Stromal cell of bone marrow (primary cell): ENCODE measurements at regions not wholly inside any gene's neighbourhood (a gene's known extent, or its start where the extent isn't known, plus 50 kb on each side); places are given as distances from the start of the nearest gene placed in this dataset.
A peak's percentile ranks its signal among the peaks of the same experiment; 100 is the strongest.
"Not testable (repeated sequence)": the region's sequence is repeated elsewhere in the genome, so short reads cannot be mapped to it uniquely, and the experiment has no call there.

Experiments
- DNase-seq: peaks from one replicate; pipeline ENCODE4 v3.0.0-alpha.2; 2012; ENCODE audit warnings: low read depth

- no peak for DNase-seq
These were observed 156.4 kb upstream of the RAB6C start for GRCh38 chr2:129823044-129823443.

DNA sequence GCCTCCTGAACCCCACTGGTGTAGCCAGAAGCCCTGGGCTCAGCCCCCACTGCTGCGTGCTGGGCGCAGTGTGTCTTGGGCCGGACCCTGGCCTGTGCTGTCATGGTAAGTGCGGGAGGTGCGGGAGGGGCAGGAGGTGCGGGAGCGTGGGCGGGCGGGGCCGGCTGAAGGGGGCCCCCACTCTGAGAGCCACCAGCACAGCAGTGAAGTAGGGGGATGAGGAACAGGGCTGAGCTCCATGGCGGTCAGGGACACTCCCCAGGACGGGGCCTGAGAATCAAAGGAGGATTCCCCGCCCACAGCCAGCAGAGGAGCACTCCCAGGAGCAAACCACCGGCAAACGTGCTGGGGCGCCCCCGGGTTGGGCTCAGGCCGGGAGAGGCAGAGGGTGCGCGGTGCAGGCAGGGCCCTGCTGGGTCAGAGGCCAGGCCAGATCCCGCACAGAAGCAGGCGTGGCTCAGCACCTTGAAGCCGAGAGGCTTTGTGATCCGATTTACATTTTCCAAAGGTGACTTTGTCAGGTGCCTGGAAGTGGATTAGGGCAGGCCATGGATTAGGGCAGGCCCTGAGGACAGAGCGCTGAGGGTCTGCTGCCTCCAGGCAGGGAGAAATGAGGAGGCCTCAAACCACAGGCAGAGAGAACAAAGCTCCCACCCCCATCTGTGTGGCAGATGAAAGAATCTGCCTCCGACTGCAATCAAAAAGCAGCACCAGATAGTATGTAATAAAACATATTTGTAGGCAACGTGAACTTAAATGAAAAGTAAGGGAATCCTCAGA, 152.0 kb upstream of the RAB6C start:
- DNase-seq, result no peak

DNA sequence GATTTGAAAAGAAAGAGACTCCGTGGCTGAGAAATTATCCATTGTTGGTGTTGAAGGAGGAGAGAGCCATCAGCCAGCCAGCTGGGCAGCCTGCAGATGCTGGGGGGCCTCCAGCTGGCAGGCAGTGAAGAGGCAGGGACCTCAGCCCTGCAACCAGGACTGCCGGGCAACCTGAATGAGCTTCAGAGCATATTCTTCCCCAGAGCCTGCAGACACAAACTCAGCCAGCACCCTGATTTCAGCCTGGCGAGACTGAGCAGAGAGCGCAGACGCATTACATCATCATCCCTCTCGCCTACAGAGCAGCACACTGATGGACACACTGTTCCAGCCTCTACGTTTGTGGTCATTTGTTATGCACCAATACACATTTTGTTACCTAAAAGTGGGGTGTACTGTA, 150.7 kb upstream of the RAB6C start:
- DNase-seq, result no peak

DNA sequence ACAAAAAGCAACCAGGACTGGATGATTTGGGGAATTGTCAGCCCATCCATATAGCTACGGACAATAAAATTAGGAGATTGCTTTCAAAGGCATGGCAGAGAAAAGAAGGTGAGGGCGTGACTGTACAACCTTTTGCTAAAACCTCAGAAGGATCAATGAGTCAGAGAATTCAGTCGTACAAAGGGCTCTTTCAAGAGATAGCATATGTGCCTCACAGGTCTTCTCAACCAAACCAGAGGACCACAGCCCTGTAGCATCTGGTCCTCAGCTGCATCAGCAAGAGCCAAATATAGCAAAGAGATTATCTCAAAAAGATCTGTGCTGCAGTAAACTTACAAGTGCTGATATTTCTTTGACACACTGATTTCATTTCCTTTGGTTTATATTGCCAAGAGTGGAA, 149.9 kb upstream of the RAB6C start:
- DNase-seq, result no peak

- DNase-seq, result no peak
These were observed 148.4 kb upstream of the RAB6C start for GRCh38 chr2:129831018-129831417.

DNA sequence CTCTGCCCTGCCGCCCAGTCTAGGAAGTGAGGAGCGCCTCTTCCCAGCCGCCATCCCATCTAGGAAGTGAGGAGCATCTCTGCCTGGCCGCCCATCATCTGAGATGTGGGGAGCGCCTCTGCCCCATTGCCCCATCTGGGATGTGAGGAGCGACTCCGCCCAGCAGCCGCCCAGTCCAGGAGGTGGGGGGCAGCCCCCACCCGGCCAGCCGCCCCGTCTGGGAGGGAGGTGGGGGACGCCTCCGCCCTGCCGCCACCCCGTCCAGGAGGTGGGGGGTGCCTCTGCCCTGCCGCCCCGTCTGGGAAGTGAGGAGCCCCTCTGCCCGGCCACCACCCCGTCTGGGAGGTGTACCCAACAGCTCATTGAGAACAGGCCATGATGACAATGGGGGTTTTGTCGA, 146.0 kb upstream of the RAB6C start:
- DNase-seq, result not testable (repeated sequence)

- DNase-seq, result peak; percentile 9
These were observed 132.4 kb upstream of the RAB6C start for GRCh38 chr2:129847043-129847442.

DNA sequence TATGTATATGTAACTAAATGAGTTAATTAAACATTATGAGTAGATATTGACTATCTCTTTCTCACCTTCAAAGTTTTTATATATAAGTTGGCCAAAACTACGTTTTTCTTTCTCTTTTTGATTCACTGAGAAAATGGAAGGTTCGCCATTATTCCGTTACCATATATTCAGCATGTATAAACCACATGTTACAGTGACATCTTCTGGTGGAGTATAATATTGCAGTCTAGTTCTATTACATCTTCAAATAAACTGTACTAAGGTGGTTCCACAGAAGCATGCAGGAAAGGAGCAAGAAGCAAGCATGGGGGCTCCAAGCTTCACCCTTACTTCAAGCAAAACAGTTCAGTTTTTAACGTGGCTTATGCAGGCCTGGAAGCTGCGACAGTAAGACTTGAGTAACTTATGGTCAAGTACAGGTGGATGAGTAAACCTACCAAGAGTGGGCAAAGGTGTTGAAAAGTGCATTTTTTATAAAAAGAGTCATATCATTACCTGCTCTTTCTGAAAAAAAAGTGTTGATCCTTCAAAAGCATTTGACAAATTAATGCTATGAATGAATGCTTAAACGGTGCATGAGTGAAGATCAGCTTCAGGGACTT, 129.8 kb upstream of the RAB6C start:
- DNase-seq, result peak; percentile 54

DNA sequence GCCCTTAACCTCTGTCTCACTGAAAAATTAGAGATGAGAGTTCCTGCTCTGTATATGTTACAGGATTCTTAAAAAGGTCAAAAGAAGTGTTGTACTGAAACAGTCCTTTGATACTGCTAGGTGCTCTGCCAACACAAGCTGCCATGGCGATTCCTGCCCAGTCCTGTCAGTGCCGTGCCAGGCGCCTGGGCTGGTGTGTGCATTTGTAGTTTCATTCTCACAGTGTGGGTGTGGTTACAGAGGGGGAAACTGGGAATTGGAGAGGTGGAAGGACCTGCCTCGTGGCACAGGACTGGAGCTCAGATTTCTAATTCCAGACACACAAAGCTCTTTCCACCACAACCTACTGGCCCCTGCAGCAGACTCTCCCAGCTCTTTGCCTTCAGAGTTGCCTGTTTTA, 122.3 kb upstream of the RAB6C start:
- DNase-seq, result no peak

DNA sequence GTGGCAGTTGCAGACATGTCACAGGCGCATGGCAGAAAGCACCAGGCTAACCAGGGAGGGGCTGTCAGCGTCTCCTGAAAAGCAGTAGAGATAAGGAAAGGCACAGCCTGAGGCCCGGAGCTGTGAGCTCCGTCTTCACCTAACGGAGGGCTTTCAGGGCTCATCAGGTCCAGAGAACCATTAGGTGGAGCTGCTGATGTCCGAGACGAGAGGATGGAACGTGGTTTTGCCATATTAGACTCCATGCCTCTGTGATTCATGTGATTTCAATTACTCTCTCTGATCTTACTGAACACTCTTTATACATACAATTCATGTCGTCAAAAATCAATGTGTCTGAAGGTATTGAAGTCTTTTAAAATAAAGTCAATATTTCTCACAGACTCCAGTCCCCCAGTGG, 120.3 kb upstream of the RAB6C start:
- DNase-seq, result no peak

- no peak for DNase-seq
These were observed 119.4 kb upstream of the RAB6C start for GRCh38 chr2:129860088-129860487.

GRCh38 chr2:129861666-129862288, 117.7 kb upstream of the RAB6C start:
- no peak for DNase-seq

- DNase-seq, result no peak
These were observed 116.8 kb upstream of the RAB6C start for GRCh38 chr2:129862668-129863067.

DNA sequence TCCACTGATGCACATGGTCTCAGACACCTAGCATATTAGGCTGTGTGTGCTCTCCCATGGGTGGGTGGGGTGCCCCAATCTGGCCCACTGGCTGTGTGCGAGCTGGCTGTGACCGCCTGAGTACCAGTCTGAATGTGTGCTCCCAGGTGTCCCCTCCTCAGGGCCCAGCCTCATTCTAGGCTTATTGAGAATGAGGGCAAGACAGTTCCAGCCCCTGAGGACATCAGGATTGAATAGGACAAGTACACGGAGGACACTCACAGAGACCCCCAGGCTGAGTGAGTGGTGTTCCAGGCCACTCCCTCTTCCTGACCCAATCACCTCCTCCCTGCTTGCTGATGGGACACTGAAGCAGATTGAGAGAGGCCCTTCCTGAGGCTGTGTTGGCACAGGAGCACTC, 116.1 kb upstream of the RAB6C start:
- no peak for DNase-seq

- no peak for DNase-seq
These were observed 114.7 kb upstream of the RAB6C start for GRCh38 chr2:129864719-129865118.

- DNase-seq, result no peak
These were observed 113.5 kb upstream of the RAB6C start for GRCh38 chr2:129865976-129866375.

DNA sequence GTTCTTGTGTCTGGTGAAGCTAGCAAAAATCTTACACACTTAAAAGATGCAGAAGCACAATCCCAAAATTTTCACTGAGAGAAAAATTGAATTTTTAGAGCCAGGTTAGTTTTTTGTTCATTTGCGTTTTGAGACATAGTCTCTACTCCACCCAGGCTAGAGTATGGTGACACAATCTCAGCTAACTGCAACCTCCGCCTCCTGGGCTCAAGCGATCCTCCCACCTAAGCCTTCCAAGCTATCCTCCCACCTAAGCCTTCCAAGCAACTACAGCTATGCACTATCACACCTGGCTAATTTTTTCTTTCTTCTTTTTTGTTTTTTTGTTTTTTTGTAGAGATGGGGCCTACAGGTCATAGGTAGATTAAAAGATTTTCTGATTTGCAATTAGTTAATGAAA, 113.1 kb upstream of the RAB6C start:
- DNase-seq, result no peak

DNA sequence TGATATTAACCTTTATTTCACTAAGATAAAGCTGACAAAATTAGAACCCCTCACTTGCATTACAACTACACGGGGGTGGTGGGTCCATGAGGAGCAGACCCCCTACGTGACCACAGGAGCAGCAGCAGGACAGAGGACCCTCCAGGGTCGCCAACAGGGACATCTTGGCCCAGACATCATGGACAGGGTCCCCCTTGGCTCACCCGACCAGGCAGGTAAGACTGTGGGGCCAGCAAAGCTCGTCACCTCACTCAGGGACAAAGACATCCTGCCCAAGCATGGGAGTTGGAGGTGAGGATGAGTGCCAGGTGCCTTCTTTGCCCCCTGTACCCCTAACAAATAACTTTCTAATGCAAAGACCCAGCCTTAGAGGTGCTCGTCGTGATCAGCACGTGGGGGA, 111.3 kb upstream of the RAB6C start:
- no peak for DNase-seq

DNA sequence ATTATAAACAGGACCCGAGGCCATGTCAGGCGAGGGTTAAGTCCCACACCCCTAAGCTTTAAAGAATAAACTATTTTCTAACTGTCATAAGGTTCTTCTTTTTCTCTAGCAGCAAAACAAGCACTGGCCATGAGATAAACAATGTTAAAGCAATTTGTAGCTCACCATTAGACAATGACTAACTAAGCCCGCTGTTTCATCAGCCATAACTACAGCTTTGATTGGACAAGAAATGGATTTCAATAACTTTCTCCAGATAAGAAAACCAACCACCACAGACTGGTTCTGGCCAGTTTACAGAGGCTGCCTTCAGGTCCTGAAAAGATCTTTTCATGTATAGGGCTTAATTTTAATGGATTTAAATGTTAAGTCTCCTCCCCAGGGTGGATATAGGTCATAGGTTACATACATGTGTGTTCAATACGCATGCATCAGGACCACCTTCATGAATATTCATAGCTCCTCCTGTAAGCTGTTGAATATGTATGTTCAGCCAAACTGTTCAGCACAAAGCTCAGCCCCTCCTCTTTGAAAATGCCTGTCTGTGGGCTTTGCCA, 108.7 kb upstream of the RAB6C start:
- DNase-seq, result no peak

DNA sequence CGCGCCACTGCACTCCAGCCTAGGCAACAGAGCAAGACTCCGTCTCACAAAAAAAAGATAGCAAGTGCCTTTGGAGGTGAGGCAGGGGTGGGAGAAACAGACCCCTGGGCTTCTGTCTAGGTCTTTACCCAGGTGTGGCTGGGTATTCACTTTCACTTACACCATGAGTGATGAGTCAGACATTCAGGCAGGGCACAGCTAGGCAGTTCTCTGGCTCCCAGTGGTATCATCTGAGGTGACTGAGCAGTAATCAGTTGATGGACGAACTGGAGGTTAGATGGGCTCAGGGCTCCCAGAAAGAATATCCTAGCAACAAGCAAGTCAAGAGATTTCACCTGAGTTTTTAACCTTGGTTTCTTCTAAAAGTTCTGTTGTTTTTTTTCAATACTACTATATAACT, 107.0 kb upstream of the RAB6C start:
- DNase-seq, result no peak

GRCh38 chr2:129876541-129876940, 102.9 kb upstream of the RAB6C start:
- DNase-seq, result no peak

DNA sequence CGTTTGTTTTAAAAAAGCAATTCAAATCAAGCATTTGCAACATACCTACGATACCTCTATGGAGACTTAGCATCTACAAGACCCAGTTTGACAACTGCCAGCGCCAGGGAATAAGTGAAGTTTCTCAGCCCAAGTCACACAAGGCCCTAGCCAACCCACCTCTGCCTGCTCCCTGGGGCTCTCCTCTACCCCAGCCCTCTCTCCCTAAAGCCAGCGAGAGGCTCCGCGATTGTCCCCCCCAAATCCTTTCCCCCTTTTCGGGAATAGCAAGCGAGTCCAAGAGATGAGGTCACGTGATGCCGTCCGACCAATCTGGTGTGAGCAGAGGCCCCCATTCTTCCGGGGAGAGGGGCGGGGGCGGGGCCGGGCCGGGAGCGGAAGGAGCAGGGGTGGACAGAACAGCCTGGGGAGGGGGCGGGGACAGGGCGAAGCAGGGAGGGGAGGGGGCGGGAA, 102.2 kb upstream of the RAB6C start:
- peak; percentile 73 for DNase-seq
